PC-3 (cell line): ENCODE measurements at regions not wholly inside any gene's neighbourhood (a gene's known extent, or its start where the extent isn't known, plus 50 kb on each side); places are given as distances from the start of the nearest gene placed in this dataset.

ENCODE experiments used
- CTCF ChIP-seq: fragments of 300-600 bp; sonication (generic); conservative IDR thresholded peaks from 2 replicates; pipeline ENCODE4 v1.5.1; 2017; ENCODE audit warnings: antibody characterized with exemption, low read depth, mild to moderate bottlenecking, low read length
- EZH2 ChIP-seq: fragments of 300-600 bp; sonication (generic); IDR thresholded peaks from one replicate; pipeline ENCODE4 v1.6.1; 2017; ENCODE audit warnings: antibody characterized with exemption, mild to moderate bottlenecking, low read length; ENCODE audit not compliant: unreplicated experiment
- EZH2phosphoT487 ChIP-seq: fragments of 300-600 bp; sonication (generic); IDR thresholded peaks from 2 replicates; pipeline ENCODE4 v1.6.1; 2018; ENCODE audit warnings: mild to moderate bottlenecking, antibody characterized with exemption, low read length, borderline replicate concordance

- no peak for TF ChIP-seq EZH2
- TF ChIP-seq CTCF: peak; percentile 67
- TF ChIP-seq EZH2phosphoT487: no peak
Observed at GRCh38 chr1:80218112-80218511, 1211.6 kb upstream of the ADGRL4 start.
